GM12874 (cell line): ENCODE measurements at regions not wholly inside any gene's neighbourhood (a gene's known extent, or its start where the extent isn't known, plus 50 kb on each side); places are given as distances from the start of the nearest gene placed in this dataset.

Experiments used
- CTCF ChIP-seq: IDR thresholded peaks from 2 replicates; pipeline ENCODE4 v1.5.1; 2011; ENCODE audit warnings: low read depth, mild to moderate bottlenecking, control low read depth, low read length, moderate library complexity; ENCODE audit not compliant: insufficient read depth

GRCh38 chr6:4359108-4359730 is 223.8 kb upstream of the ECI2 start:
- no peak for TF ChIP-seq CTCF

- no peak for TF ChIP-seq CTCF
Observed at GRCh38 chr6:4358414-4359107, 223.2 kb upstream of the ECI2 start.

GRCh38 chr6:4356899-4357659 is 221.7 kb upstream of the ECI2 start:
- TF ChIP-seq CTCF: no peak

GRCh38 chr6:4355241-4355640 is 219.9 kb upstream of the ECI2 start:
- TF ChIP-seq CTCF: no peak

GRCh38 chr6:4354181-4354580 is 218.8 kb upstream of the ECI2 start:
- TF ChIP-seq CTCF: no peak

- TF ChIP-seq CTCF: no peak
Observed at GRCh38 chr6:4352731-4353130, 217.4 kb upstream of the ECI2 start.

- TF ChIP-seq CTCF: no peak
Observed at GRCh38 chr6:4352322-4352669, 216.9 kb upstream of the ECI2 start.
